ENCODE measurements at regions not wholly inside any gene's neighbourhood (a gene's known extent, or its start where the extent isn't known, plus 50 kb on each side); places are given as distances from the start of the nearest gene placed in this dataset.

DNA sequence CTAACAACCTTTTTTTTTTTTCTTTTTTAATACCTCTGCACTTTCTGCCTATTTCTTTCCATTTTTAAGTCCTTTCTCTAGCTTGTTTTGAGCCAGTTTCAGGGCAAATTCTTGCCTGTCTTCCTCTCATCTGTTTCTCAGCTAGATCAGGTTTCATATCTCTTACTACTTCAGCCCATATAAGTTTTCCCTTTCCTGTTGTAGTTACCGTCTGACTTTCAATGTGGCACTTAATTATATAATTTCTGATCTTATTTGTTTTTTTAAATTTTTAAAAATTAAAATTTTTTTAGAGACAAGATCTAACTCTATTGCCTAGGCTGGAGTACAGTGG, 104.7 kb upstream of the ELL2 start (continued):
- TF ChIP-seq, protein P1, sequence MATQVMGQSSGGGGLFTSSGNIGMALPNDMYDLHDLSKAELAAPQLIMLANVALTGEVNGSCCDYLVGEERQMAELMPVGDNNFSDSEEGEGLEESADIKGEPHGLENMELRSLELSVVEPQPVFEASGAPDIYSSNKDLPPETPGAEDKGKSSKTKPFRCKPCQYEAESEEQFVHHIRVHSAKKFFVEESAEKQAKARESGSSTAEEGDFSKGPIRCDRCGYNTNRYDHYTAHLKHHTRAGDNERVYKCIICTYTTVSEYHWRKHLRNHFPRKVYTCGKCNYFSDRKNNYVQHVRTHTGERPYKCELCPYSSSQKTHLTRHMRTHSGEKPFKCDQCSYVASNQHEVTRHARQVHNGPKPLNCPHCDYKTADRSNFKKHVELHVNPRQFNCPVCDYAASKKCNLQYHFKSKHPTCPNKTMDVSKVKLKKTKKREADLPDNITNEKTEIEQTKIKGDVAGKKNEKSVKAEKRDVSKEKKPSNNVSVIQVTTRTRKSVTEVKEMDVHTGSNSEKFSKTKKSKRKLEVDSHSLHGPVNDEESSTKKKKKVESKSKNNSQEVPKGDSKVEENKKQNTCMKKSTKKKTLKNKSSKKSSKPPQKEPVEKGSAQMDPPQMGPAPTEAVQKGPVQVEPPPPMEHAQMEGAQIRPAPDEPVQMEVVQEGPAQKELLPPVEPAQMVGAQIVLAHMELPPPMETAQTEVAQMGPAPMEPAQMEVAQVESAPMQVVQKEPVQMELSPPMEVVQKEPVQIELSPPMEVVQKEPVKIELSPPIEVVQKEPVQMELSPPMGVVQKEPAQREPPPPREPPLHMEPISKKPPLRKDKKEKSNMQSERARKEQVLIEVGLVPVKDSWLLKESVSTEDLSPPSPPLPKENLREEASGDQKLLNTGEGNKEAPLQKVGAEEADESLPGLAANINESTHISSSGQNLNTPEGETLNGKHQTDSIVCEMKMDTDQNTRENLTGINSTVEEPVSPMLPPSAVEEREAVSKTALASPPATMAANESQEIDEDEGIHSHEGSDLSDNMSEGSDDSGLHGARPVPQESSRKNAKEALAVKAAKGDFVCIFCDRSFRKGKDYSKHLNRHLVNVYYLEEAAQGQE (IDR thresholded peaks at IDR 0.05) = no peak
- no peak for TF ChIP-seq GATA3 (IDR thresholded peaks at IDR 0.05; ENCODE audit: borderline replicate concordance)
- no peak for TF ChIP-seq EHMT2 (IDR thresholded peaks at IDR 0.05; ENCODE audit: low read depth)
- TF ChIP-seq RCOR1 (IDR thresholded peaks at IDR 0.05; ENCODE audit: low read depth, low read length) = no peak
- no peak for TF ChIP-seq CBX8 (IDR thresholded peaks at IDR 0.05)
- no peak for TF ChIP-seq ZC3H11A (IDR thresholded peaks at IDR 0.05)
- TF ChIP-seq TP53 (CRISPR knock-in tag; IDR thresholded peaks at IDR 0.05) = no peak

DNA sequence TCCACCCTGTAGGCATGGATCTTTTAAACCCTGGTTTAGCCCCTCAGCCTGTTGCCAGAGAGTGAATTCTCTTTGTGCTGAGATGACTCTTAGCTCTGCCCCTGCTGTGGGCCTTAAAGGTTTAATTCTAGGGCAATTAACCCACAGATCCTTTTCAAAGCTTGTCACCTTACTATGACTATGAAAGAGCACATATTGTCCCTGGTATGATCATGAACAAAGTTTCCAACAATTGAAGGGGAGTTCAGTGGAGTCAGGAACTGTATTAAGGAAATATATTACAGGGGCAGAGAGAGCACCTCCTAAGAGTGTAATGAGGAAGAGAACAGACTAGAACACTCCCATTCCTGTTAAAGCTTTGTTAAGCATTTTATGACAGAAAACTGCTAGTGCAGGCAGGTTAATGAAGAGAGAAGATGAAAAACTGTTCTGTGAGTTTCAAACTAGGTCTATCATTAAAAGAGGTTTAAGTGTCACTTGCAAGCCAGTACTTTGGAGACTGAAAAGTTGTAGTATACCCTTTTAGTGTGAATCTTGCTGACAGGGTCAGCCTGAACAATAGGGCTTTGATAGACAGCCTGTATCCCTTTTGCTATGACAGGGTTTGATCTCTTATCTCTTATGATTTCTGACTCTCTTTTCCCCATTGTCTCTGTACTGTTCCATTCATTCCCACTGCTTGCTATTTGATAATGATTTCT, 104.2 kb upstream of the ELL2 start:
- Histone ChIP-seq H3K27ac (peak overlapping the region; percentile 77 to 81; a peak in 5 of 6 replicates), H3K4me2 (0 out of 3 replicates have a peak overlapping the region, but pooled peaks have one; percentile 9), H3K4me3 (no peak overlapping the region), H3K9me3 (no peaks in the 10 kb centered on the region), H3K4me1 (peaks cover 45% of the 10 kb centered on the region)
- FAIRE-seq = no peak
- ChIA-PET POLR2A (no interaction called here), CTCF (interaction anchor here (0.6 to 1.9 kb wide), 3 partner anchors 75 to 1093 kb away, joined by 3 to 8 read pairs (median 3); no protein-coding TSS in a partner anchor)
- TF ChIP-seq RFX5 (IDR thresholded peaks at IDR 0.05) (no peak), RCOR1 (IDR thresholded peaks at IDR 0.05; ENCODE audit: low read depth, low read length) (no peak), NR3C1 (IDR thresholded peaks at IDR 0.05) (no peak), HDAC2 (IDR thresholded peaks at IDR 0.05) (no peak), CHD2 (IDR thresholded peaks at IDR 0.05; ENCODE audit: low read length, partially characterized antibody) (no peak), NPAS2 (CRISPR knock-in tag; IDR thresholded peaks at IDR 0.05; ENCODE audit: borderline replicate concordance) (no peak), MYC (IDR thresholded peaks at IDR 0.05; ENCODE audit: borderline replicate concordance, low read length) (no peak), FOXS1 (CRISPR knock-in tag; IDR thresholded peaks at IDR 0.05) (no peak), NFE2L2 (conservative IDR thresholded peaks at IDR 0.05; ENCODE audit: low read length) (no peak), KDM5A (IDR thresholded peaks at IDR 0.05) (no peak), CEBPB (IDR thresholded peaks at IDR 0.05) (no peak)
- TF ChIP-seq, protein P2, sequence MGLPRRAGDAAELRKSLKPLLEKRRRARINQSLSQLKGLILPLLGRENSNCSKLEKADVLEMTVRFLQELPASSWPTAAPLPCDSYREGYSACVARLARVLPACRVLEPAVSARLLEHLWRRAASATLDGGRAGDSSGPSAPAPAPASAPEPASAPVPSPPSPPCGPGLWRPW (IDR thresholded peaks at IDR 0.05) = no peak
- TF ChIP-seq, protein P3, sequence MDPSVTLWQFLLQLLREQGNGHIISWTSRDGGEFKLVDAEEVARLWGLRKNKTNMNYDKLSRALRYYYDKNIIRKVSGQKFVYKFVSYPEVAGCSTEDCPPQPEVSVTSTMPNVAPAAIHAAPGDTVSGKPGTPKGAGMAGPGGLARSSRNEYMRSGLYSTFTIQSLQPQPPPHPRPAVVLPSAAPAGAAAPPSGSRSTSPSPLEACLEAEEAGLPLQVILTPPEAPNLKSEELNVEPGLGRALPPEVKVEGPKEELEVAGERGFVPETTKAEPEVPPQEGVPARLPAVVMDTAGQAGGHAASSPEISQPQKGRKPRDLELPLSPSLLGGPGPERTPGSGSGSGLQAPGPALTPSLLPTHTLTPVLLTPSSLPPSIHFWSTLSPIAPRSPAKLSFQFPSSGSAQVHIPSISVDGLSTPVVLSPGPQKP (IDR thresholded peaks at IDR 0.05; ENCODE audit: low read depth, low read length) = no peak
- TF ChIP-seq, protein P4, sequence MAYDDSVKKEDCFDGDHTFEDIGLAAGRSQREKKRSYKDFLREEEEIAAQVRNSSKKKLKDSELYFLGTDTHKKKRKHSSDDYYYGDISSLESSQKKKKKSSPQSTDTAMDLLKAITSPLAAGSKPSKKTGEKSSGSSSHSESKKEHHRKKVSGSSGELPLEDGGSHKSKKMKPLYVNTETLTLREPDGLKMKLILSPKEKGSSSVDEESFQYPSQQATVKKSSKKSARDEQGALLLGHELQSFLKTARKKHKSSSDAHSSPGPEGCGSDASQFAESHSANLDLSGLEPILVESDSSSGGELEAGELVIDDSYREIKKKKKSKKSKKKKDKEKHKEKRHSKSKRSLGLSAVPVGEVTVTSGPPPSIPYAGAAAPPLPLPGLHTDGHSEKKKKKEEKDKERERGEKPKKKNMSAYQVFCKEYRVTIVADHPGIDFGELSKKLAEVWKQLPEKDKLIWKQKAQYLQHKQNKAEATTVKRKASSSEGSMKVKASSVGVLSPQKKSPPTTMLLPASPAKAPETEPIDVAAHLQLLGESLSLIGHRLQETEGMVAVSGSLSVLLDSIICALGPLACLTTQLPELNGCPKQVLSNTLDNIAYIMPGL (CRISPR knock-in tag; IDR thresholded peaks at IDR 0.05; ENCODE audit: borderline replicate concordance) = no peak
- no peak for ATAC-seq
- no peak for DNase-seq (ENCODE audit: low read depth in 1 of 2, low spot score in 1 of 2)

Data from A549 (cell line).